ENCODE measurements at regions not wholly inside any gene's neighbourhood (a gene's known extent, or its start where the extent isn't known, plus 50 kb on each side); places are given as distances from the start of the nearest gene placed in this dataset.

DNA sequence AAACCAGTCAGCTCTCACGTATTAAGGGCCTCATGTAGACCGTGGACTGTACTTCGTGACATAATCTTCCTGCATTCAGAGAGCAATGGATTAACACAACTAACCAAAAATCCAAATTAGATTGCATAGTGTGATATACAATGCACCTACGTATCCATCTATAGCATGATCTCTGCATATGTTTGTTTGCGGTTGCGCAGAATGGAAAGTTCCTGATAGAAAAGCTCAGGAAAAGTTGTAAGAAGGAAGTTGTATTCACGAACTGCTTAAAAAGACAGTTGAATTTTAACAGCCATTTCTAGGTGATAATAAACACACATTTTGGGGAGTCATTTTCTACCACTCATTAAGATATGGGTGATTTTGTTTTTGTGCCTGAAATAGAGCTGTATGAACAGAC is 869.0 kb downstream of the TLE4 start:
- no peaks in the 10 kb centered on the region for H3K9me3 ChIP-seq (ENCODE audit: severe bottlenecking)
- DNase-seq (ENCODE audit: low spot score) (no peak), ATAC-seq (ENCODE audit: low read depth) (no peak)
- no peaks in the 10 kb centered on the region for H3K4me1 ChIP-seq (ENCODE audit: insufficient read depth, poor library complexity, severe bottlenecking)
- H3K27me3 ChIP-seq (ENCODE audit: insufficient read depth, poor library complexity, severe bottlenecking), result peaks cover 2% of the 10 kb centered on the region
- H3K36me3 ChIP-seq (ENCODE audit: low read depth), result no peaks in the 10 kb centered on the region
- TF ChIP-seq, protein P1, sequence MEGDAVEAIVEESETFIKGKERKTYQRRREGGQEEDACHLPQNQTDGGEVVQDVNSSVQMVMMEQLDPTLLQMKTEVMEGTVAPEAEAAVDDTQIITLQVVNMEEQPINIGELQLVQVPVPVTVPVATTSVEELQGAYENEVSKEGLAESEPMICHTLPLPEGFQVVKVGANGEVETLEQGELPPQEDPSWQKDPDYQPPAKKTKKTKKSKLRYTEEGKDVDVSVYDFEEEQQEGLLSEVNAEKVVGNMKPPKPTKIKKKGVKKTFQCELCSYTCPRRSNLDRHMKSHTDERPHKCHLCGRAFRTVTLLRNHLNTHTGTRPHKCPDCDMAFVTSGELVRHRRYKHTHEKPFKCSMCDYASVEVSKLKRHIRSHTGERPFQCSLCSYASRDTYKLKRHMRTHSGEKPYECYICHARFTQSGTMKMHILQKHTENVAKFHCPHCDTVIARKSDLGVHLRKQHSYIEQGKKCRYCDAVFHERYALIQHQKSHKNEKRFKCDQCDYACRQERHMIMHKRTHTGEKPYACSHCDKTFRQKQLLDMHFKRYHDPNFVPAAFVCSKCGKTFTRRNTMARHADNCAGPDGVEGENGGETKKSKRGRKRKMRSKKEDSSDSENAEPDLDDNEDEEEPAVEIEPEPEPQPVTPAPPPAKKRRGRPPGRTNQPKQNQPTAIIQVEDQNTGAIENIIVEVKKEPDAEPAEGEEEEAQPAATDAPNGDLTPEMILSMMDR (IDR thresholded peaks at IDR 0.05; ENCODE audit: poor library complexity, severe bottlenecking), result no peak
- no peak overlapping the region for H3K27ac ChIP-seq (ENCODE audit: poor library complexity, severe bottlenecking)
- H3K4me3 ChIP-seq (ENCODE audit: severe bottlenecking), result no peak overlapping the region

- ATAC-seq (ENCODE audit: low read depth) (no peak), DNase-seq (ENCODE audit: low spot score) (no peak)
- TF ChIP-seq, protein P1 (IDR thresholded peaks at IDR 0.05; ENCODE audit: poor library complexity, severe bottlenecking), result no peak
- Histone ChIP-seq H3K4me3 (ENCODE audit: severe bottlenecking) (no peak overlapping the region), H3K4me1 (ENCODE audit: insufficient read depth, poor library complexity, severe bottlenecking) (no peaks in the 10 kb centered on the region), H3K27ac (ENCODE audit: poor library complexity, severe bottlenecking) (no peak overlapping the region), H3K27me3 (ENCODE audit: insufficient read depth, poor library complexity, severe bottlenecking) (peaks cover 2% of the 10 kb centered on the region), H3K36me3 (ENCODE audit: low read depth) (no peaks in the 10 kb centered on the region), H3K9me3 (ENCODE audit: severe bottlenecking) (no peaks in the 10 kb centered on the region)
These were observed 866.1 kb downstream of the TLE4 start for GRCh38 chr9:80437825-80438224.

DNA sequence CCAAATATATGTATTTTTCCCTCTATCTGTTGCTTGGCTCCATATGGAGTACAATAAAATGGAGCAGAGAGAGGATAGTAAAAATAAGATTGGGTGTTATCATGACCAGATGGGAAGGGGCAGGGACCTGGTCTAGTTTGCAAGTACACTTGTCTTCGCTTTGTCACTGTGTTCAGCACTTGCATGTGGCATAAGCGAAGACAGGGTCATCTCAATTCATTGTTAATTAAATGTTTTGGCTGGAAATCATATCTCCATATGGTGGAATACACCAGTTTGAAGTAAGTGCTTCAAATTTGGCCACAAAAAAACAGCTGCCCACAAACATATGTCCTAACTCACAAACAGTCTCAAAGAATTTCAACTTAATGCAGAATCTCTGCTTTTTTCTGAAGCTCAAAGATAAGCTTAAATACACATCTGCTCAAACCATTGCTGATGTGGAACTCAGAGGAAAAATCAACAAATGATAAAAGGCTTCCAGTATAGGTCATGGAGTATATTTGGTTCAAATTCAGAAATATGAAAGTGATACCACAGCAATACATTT is 865.4 kb downstream of the TLE4 start:
- no peaks in the 10 kb centered on the region for H3K9me3 ChIP-seq (ENCODE audit: severe bottlenecking)
- H3K4me1 ChIP-seq (ENCODE audit: insufficient read depth, poor library complexity, severe bottlenecking), result no peaks in the 10 kb centered on the region
- ATAC-seq (ENCODE audit: low read depth), result no peak
- H3K27me3 ChIP-seq (ENCODE audit: insufficient read depth, poor library complexity, severe bottlenecking), result peaks cover 2% of the 10 kb centered on the region
- H3K27ac ChIP-seq (ENCODE audit: poor library complexity, severe bottlenecking), result no peak overlapping the region
- H3K4me3 ChIP-seq (ENCODE audit: severe bottlenecking), result no peak overlapping the region
- H3K36me3 ChIP-seq (ENCODE audit: low read depth), result no peaks in the 10 kb centered on the region
- TF ChIP-seq, protein P1 (IDR thresholded peaks at IDR 0.05; ENCODE audit: poor library complexity, severe bottlenecking), result no peak
- no peak for DNase-seq (ENCODE audit: low spot score)

DNA sequence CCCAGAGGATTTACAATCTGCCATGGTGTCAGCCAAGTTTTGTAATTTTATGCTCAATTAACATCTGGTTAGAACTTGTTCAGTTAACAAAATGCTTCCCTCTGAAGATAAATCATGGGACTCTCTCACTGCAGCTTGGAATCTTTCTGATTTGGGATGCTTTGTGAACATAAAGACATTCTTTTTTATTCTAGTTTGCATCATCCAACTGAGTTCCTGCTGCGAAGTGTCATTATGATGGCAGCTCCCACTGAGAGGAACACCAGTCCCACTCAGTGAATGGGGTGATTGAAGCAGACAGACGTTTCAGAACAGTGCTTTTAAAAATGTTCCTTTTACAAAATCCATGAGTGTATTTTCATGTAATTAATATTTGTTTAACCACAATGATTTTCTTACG is 863.8 kb downstream of the TLE4 start:
- Histone ChIP-seq H3K36me3 (ENCODE audit: low read depth) (no peaks in the 10 kb centered on the region), H3K9me3 (ENCODE audit: severe bottlenecking) (no peaks in the 10 kb centered on the region), H3K27me3 (ENCODE audit: insufficient read depth, poor library complexity, severe bottlenecking) (peaks cover 2% of the 10 kb centered on the region), H3K4me1 (ENCODE audit: insufficient read depth, poor library complexity, severe bottlenecking) (no peaks in the 10 kb centered on the region), H3K4me3 (ENCODE audit: severe bottlenecking) (no peak overlapping the region), H3K27ac (ENCODE audit: poor library complexity, severe bottlenecking) (no peak overlapping the region)
- ATAC-seq (ENCODE audit: low read depth), result no peak
- TF ChIP-seq, protein P1 (IDR thresholded peaks at IDR 0.05; ENCODE audit: poor library complexity, severe bottlenecking), result no peak
- no peak for DNase-seq (ENCODE audit: low spot score)

DNA sequence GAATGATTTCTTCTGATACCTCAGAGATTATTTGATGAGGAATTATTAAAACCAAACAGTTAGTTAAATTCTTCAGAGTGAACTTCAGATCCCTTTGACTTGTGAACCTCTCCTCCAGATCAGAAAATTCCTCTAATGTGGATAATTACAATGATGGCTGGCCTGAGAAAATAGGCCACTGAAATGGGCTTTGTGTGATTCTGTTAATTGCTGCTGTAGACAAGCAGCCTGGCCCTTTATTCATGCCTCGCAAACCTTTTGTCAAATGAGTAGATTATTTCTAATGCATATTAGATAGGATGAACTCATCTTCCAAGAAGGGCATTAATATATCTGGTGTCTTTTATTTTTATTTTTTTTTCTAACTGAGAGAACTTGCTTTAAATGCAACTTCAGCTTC is 855.2 kb downstream of the TLE4 start:
- Histone ChIP-seq H3K9me3 (ENCODE audit: severe bottlenecking) (no peaks in the 10 kb centered on the region), H3K4me3 (ENCODE audit: severe bottlenecking) (no peak overlapping the region)
- TF ChIP-seq, protein P1 (IDR thresholded peaks at IDR 0.05; ENCODE audit: poor library complexity, severe bottlenecking), result no peak

More for the DNA sequence above, 855.2 kb downstream of the TLE4 start:
- Histone ChIP-seq H3K27ac (ENCODE audit: poor library complexity, severe bottlenecking) (no peak overlapping the region), H3K4me1 (ENCODE audit: insufficient read depth, poor library complexity, severe bottlenecking) (no peaks in the 10 kb centered on the region), H3K27me3 (ENCODE audit: insufficient read depth, poor library complexity, severe bottlenecking) (no peaks in the 10 kb centered on the region), H3K36me3 (ENCODE audit: low read depth) (no peaks in the 10 kb centered on the region)
- ATAC-seq (ENCODE audit: low read depth) (no peak), DNase-seq (ENCODE audit: low spot score) (no peak)

Measured in RWPE2 (cell line).